SH-SY5Y (cell line): ENCODE measurements at regions not wholly inside any gene's neighbourhood (a gene's known extent, or its start where the extent isn't known, plus 50 kb on each side); places are given as distances from the start of the nearest gene placed in this dataset.

Source experiments
- GATA2 ChIP-seq: IDR thresholded peaks from 2 replicates; pipeline ENCODE4 v1.6.1; 2011; ENCODE audit warnings: mild to moderate bottlenecking, low read depth, low read length
- GATA3 ChIP-seq: IDR thresholded peaks from 2 replicates; pipeline ENCODE4 v1.6.1; 2011; ENCODE audit warnings: low read depth, mild to moderate bottlenecking, low read length, moderate library complexity

- TF ChIP-seq GATA3 (no peak), GATA2 (no peak)
Measured at GRCh38 chr2:103025056-103025455, 263.2 kb downstream of the TMEM182 start.
